HG03565 (cell line): ENCODE measurements at regions not wholly inside any gene's neighbourhood (a gene's known extent, or its start where the extent isn't known, plus 50 kb on each side); places are given as distances from the start of the nearest gene placed in this dataset.
"Not testable (repeated sequence)": the region's sequence is repeated elsewhere in the genome, so short reads cannot be mapped to it uniquely, and the experiment has no call there.

Experiments
- ATAC-seq: cut with Tn5 transposase; IDR thresholded peaks from one replicate; pipeline ENCODE4 v1.9.1; 2021; ENCODE audit warnings: mild to moderate bottlenecking, moderate library complexity; ENCODE audit not compliant: unreplicated experiment

DNA sequence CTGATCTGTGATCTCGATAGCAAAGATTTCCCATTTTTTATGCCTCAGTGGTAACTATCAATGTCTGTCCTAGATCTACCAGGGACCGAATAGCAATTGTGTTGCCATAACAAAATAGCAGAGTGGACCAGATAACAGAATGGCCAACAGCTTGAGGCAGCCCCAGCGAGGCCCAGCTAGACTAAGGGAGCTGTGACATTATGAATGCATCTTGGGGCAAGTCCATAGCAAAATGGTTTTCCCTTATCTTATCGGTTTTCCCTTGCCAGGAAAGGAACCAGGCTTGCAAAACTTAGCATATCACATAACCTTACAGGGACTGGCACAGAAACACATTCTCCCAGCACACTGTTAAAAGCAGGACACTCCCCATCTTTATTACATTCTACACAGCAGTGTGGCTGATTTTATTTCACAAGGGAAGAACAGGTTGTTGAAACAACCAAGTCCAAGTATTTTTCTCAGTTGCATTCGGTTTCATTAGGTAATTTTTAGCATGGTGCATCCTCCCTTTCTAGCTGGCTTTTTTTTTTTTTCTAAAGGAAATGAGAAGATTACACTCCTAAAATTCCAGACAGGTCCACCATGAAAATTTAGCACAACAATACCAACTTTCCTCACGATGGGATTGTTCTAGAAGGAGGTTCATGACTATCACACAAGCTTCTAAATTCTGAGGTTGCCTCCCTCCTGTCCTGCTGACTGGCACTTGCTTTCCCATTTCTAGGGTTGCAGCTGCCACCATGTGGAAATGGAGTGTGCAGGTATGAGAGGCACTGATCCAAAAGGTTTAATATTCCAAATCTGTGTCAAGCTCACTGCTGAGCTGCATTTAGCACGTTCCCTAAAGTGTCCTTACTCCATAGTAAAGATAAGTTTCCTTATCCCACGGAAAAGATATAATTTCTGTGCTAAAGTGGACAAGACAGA is 97.0 kb upstream of the SLC35G4 start:
- peak; percentile 19 for ATAC-seq

DNA sequence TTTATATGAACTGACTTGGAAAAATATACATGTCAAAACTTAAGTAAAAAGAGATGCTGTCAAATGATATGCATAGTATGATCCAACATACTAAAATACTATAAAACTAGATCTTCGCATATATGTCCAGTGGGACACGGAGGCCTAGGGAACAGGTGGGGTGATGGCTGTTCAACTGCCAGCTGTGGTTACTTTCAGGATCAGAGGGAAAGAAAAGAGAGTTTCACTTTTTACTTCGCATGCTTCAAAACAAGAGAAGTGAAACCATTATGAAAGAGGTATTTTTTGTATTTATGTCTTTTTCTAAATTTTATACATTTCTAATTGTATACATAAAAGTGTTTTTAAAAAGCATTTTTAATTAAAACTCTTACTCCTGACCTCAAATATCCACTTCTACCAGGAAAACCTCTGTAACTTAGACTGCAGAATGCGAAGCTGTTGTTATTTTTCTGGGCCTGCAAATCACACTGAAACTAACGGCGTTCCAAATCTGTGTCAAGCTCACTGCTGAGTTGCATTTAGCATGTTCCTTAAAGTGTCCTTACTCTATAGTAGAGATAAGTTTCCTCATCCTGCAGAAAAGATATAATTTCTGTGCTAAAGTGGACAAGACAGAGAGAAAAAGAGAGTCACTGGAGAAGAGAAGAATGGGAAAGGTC is 97.8 kb upstream of the SLC35G4 start:
- ATAC-seq: peak; percentile 80

DNA sequence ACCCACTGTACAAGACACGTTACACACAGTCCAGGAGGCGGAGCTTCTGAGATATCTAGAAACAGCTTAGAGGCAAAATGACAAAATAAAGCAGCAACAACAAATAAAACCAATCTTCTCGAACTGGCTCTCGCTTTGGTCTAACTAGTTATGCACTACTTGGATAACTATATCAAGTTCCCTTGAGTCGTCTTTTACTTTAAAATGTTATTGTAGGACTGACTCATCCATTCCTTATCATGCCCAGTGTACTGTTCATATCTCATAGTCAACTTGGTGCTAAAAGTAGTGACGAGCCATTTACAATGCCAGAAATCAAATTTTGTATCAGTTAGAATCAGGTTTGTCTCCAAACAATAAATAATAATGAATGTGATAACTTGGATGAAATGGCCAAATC is 102.5 kb upstream of the SLC35G4 start:
- no peak for ATAC-seq

DNA sequence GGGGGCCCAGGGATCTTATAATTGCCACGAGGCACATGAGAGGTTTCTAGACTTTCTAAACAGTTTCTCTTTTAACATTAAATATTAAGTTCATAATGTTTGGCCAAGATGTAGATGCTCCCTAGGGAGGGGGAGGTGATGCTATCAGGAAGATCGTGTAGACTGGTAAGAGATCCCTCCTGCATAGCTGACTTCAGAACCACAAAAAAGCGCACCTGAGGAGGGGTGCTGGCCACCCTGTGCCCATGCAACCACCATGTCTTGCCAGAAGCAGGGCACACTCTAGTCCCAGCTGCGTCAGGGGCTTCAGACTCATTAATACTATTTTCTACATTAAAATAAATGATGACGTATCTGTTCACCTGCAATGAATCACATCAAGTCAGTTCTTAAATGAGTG is 103.4 kb upstream of the SLC35G4 start:
- ATAC-seq: no peak

GRCh38 chr18:11504962-11505361 is 104.4 kb upstream of the SLC35G4 start:
- no peak for ATAC-seq

DNA sequence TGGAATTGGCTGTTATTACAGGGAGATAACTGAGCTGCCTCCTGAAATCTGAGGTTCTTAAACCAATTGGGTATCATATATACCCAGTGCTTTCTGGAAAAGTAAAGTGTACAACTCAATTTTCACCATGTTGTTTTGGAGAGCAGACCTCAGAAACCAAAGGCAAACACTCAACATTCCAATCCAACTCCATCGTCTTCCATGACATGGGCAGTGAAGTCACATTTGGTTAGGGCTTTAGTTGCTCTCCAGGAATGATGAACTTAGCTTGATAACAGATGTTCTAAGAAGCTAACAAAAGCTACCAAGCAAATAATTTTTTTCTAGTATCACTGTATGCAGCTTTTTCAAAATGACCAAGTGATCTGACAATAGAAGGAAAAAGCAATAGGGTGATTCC is 107.0 kb upstream of the SLC35G4 start:
- no peak for ATAC-seq

DNA sequence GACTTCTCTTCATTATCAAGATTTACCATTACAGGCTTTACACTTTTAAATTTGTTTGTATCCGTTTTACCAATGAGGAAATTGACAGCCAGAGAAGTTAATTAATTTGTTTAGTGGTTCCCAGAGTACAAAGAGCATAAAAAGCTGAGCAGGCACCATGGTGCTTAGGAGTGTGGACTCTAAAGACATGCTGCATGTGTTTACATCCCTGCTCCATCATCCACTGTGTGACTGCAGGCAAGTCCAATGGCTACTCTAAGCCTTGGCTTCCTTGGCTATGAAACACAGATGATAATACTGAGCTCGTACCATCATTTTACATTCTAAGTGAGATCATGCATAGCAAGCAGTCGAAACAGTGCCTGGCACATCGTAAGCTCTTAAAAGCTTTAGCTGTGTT is 108.0 kb upstream of the SLC35G4 start:
- no peak for ATAC-seq

DNA sequence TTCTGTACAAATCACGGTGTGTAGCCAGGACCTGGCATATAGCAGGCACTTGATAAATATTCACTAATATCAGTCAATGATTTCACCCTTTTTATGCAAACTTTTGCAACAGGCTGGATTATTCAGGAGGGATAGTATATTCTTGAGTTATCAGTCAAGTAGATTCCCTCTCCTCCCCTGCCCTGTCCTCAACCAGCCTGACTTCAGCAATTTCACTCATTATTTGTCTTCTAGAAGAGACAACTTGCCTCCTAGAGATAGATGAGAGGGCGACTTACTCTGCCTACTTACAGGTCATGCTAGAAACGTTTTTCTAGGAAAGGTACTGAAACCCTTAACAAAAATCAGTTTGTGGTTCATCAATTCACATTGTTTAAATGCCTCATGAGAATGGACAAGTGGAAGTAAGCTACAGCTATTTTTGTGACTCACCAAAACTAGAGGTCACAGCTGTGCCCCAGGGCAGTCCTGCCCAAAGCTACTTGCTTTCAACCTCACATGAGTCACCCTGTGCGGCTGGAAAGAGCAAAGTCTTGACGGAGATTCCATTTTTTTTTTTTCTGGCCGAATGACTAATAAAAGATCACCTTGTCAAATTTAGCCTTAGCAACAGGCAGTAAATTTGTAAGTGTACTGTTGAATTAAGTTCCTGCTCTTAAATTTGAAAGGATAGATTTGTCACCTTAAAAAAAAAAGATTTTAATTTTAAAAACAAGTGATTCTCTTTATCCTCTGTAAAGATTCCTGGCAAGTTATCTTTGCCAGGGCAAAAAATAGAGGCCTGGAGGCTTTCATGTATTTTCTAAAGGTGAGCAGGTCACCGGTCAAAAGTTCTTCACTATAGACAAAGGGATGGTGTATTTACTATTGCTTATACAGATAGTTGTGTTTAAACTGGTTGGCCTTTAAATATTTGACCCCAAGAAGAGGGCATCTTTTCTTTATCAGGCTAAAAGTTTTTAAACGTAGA is 109.0 kb upstream of the SLC35G4 start:
- ATAC-seq: peak; percentile 83

DNA sequence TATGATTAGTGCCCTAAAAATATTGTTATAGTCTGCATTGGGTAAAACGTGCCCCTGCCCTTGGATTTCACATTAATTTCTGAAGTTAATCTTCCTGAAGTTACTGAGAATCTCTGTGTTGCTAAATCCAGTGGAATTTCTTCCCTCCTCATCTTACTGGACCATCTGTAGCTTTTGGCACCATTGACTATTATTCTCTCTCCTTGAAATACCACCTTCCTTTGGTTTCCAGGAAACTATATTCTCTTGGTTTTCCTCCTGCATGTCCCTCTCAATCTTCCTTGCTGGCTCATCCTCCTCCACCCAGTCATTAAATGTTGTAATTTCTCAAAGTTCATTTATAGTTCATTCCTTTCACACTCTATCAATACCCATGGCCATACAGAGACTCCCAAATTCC is 110.6 kb upstream of the SLC35G4 start:
- ATAC-seq: no peak

DNA sequence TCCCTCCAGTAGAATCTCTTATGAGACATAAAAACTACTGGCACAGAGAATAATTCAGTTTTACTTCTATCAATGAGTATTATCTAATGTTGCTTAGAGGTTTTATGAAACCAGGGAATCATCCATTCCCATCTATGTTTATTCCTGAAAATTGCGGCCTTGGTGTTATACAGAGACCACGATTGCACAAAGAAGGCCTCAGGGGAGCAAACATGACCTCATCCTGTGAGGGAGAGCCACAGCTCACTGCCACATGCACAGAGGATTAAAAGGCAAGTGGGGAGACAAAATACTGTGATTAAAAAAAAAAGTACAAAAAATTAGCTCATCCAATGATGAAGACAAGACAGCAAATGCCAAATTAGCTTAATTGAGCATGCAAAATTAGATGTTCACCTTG is 111.8 kb upstream of the SLC35G4 start:
- no peak for ATAC-seq

- no peak for ATAC-seq
These were observed 112.7 kb upstream of the SLC35G4 start for GRCh38 chr18:11496526-11497172.

- ATAC-seq: no peak
These were observed 114.0 kb upstream of the SLC35G4 start for GRCh38 chr18:11495441-11495840.

- ATAC-seq: no peak
These were observed 115.3 kb upstream of the SLC35G4 start for GRCh38 chr18:11494107-11494506.

GRCh38 chr18:11489266-11489899 is 120.0 kb upstream of the SLC35G4 start:
- ATAC-seq: no peak

GRCh38 chr18:11488175-11488574 is 121.2 kb upstream of the SLC35G4 start:
- ATAC-seq: no peak

DNA sequence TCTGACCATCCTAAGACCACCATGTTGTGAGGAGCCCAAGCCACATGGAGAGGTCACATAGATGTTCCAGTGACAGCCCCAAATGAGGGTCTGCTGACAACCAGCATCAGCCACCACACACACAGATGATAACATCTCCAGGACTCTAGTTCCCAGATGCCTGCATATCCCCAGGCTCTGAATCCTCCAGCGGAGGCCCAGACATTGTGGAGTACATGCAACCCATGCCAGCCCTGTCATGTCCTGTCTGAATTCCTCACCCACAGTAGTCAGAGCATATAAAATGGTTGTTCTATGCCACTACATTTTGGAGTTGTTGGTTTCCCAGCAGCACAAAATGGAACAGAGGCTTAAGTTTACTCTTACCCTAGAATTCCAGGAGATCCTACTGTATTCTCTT is 122.0 kb upstream of the SLC35G4 start:
- no peak for ATAC-seq

DNA sequence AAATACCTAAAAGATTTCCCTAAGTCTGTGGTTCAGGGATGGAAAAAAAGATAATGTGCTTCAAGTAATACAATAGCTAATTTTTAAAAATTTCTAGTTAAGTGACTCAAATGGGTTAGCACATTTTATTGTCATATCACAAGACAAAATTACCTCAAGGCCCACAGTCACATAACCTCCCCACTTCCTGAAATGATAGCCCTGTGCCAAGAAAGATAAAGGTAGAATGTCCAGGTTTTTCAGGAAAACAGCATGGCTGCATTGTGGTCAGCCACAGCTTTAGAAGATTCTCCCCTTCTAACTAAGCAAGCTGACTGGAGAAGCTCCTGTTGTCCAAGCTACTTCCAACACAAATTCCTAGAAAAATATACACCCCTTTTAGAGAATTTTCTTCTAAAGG is 127.1 kb upstream of the SLC35G4 start:
- no peak for ATAC-seq

DNA sequence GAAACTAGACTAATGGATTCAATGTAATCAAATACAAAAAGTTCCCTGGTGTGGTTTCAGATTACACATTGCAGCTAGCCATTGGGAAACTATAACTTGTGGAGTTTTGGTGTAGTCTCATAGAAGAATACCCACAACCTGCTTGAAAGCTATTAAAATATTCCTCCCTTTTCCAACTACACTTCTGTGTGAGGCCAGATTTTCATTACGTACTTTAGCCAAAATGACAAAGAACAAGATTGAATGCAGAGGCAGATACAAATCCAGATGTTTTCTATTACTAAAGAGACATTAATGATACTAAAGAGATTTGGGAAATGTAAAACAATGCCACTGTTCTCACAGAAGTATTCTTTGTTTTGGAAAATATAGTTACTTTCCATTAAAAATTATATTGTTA is 128.7 kb upstream of the SLC35G4 start:
- ATAC-seq: no peak

DNA sequence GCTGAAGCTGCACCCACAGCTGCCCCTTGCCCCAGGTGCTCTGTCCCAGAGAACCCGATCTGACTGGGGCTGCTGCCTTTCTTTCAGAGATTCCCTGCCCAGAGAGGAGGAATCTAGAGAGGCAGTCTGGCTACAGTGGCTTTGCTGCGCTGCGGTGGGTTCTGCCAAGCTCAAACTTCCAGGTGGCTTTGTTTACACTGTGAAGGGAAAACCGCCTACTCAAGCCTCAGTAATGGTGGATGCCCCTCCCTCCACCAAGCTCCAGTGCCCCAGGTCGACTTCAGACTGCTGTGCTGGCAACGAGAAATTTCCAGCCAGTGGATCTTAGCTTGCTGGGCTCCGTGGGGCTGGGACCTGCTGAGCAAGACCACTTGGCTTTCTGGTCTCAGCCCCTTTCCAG is 130.4 kb upstream of the SLC35G4 start:
- ATAC-seq: not testable (repeated sequence)

GRCh38 chr18:11470941-11471340 is 138.5 kb upstream of the SLC35G4 start:
- no peak for ATAC-seq
